Spleen (tissue), 11 donors: ENCODE measurements at regions not wholly inside any gene's neighbourhood (a gene's known extent, or its start where the extent isn't known, plus 50 kb on each side); places are given as distances from the start of the nearest gene placed in this dataset.

Experiments
- DNase-seq: peaks from one replicate; pipeline ENCODE4 v3.0.0-alpha.2; 2020
- H3K27ac ChIP-seq, 8 donors: fragments of 200-600 bp; sonication (generic) in 7 of 8; 1 replicate in 4 of 8; 2 replicates in 4 of 8; pipeline versions ENCODE4 v1.5.0 to v1.8.0; 2016 to 2021; ENCODE audit warnings: inconsistent platforms in 4 of 8, mild to moderate bottlenecking in 4 of 8, moderate library complexity in 1 of 8
- H3K27me3 ChIP-seq, 7 donors: fragments of 200-600 bp; sonication (generic) in 6 of 7; replicated peaks in 1 of 7; 1 replicate in 4 of 7; 2 replicates in 3 of 7; pipeline versions ENCODE4 v1.5.0 to v1.8.0; 2016 to 2021; ENCODE audit warnings: inconsistent platforms in 3 of 7, mild to moderate bottlenecking in 1 of 7
- H3K36me3 ChIP-seq, 6 donors: fragments of 200-600 bp; sonication (generic) in 5 of 6; 1 replicate in 4 of 6; 2 replicates in 2 of 6; pipeline versions ENCODE4 v1.5.0 to v1.8.0; 2016 to 2021; ENCODE audit warnings: inconsistent platforms in 2 of 6
- H3K4me1 ChIP-seq, 6 donors: fragments of 200-600 bp; sonication (generic) in 5 of 6; 1 replicate in 3 of 6; 2 replicates in 3 of 6; pipeline versions ENCODE4 v1.5.0 to v1.8.0; 2016 to 2021; ENCODE audit warnings: inconsistent platforms in 3 of 6
- H3K4me3 ChIP-seq, 8 donors: fragments of 200-600 bp; sonication (generic) in 7 of 8; 1 replicate in 4 of 8; 2 replicates in 4 of 8; pipeline versions ENCODE4 v1.5.0 to v1.8.0; 2016 to 2021; ENCODE audit warnings: inconsistent platforms in 4 of 8, mild to moderate bottlenecking in 4 of 8, moderate library complexity in 2 of 8
- H3K9me3 ChIP-seq, 8 donors: fragments of 200-600 bp; sonication (generic) in 7 of 8; 1 replicate in 4 of 8; 2 replicates in 4 of 8; pipeline versions ENCODE4 v1.5.0 to v1.8.0; 2016 to 2021; ENCODE audit warnings: inconsistent platforms in 4 of 8
- POLR2A ChIP-seq, 3 donors: fragments of 450-650 bp; IDR thresholded peaks; one replicate each; pipeline ENCODE4 v1.5.1; 2017; ENCODE audit warnings: antibody characterized with exemption in 3 of 3, mild to moderate bottlenecking in 1 of 3
- POLR2AphosphoS5 ChIP-seq, 3 donors: sonication (generic); formaldehyde crosslinking; IDR thresholded peaks; one replicate each; pipeline ENCODE4 v1.5.1; 2017; ENCODE audit warnings: antibody characterized with exemption in 3 of 3
- WGBS, 5 donors: extraction: QIAGEN DNeasy Blood & Tissue Kit in 3 of 5; methylation state at CpG; one replicate each; pipeline versions ENCODE4 v1.1.5 to v1.1.7; 2013 to 2018; 5-methylcytosine and 5-hydroxymethylcytosine counted together
- intact Hi-C: fragments of 100-400 bp; cut with DNase I; formaldehyde crosslinking; loops from one replicate; pipeline ENCODE4 v1.15.0; 2023; ENCODE audit warnings: low total_unique reads
- TF ChIP-seq, protein P1 (sequence below), 11 experiments: fragments of 200-600 bp in 7 of 11; fragments of 450-650 bp in 4 of 11; sonication (generic) in 4 of 11; IDR thresholded peaks in 8 of 11; conservative IDR thresholded peaks in 3 of 11; 1 replicate in 7 of 11; 2 replicates in 4 of 11; pipeline versions ENCODE4 v1.4.0 to v1.8.0; 2016 to 2021; ENCODE audit warnings: antibody characterized with exemption in 11 of 11, inconsistent platforms in 4 of 11, mild to moderate bottlenecking in 1 of 11
- donor health status: healthy with polysubstance abuse.
- donor health status: DM: no; HTN: no; CAD: no; lungs with moderate emphysema.
- donor health status: DM: no; HTN: no; CAD: no.
- donor health status: Bipolar disorder and iron deficiency.
- donor health status: healthy.
- donor health status: DM: no; HTN: no; CAD: no.
- donor health status: DM: yes; HTN: yes; CAD: no.

- H3K27me3 ChIP-seq: no peaks in the 10 kb centered on the region
- intact Hi-C loops: no loop called here
- DNase-seq: no peak
- H3K4me1 ChIP-seq: no peaks in the 10 kb centered on the region
- TF ChIP-seq POLR2AphosphoS5 (IDR thresholded peaks at IDR 0.05) (no peak), POLR2A (IDR thresholded peaks at IDR 0.05) (no peak)
- TF ChIP-seq, protein P1, sequence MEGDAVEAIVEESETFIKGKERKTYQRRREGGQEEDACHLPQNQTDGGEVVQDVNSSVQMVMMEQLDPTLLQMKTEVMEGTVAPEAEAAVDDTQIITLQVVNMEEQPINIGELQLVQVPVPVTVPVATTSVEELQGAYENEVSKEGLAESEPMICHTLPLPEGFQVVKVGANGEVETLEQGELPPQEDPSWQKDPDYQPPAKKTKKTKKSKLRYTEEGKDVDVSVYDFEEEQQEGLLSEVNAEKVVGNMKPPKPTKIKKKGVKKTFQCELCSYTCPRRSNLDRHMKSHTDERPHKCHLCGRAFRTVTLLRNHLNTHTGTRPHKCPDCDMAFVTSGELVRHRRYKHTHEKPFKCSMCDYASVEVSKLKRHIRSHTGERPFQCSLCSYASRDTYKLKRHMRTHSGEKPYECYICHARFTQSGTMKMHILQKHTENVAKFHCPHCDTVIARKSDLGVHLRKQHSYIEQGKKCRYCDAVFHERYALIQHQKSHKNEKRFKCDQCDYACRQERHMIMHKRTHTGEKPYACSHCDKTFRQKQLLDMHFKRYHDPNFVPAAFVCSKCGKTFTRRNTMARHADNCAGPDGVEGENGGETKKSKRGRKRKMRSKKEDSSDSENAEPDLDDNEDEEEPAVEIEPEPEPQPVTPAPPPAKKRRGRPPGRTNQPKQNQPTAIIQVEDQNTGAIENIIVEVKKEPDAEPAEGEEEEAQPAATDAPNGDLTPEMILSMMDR (IDR thresholded peaks at IDR 0.05 in 8 of 11, conservative IDR thresholded peaks at IDR 0.05 in 3 of 11): no peak
- no peaks in the 10 kb centered on the region for H3K36me3 ChIP-seq
- no peak overlapping the region for H3K27ac ChIP-seq
- no peak overlapping the region for H3K4me3 ChIP-seq
- H3K9me3 ChIP-seq: no peaks in the 10 kb centered on the region
These were observed 414.1 kb downstream of the ACTL7B start for GRCh38 chr9:108441726-108442125.

GRCh38 chr9:108441251-108441650, 414.5 kb downstream of the ACTL7B start:
- 78 to 90% (median 84%) methylated on average over 3 of the region's 3 CpGs for WGBS, 5 donors
- DNase-seq: no peak
- no peaks in the 10 kb centered on the region for H3K27me3 ChIP-seq
- no peak overlapping the region for H3K4me3 ChIP-seq
- intact Hi-C loops: no loop called here
- H3K36me3 ChIP-seq: no peaks in the 10 kb centered on the region
- no peaks in the 10 kb centered on the region for H3K4me1 ChIP-seq
- no peaks in the 10 kb centered on the region for H3K9me3 ChIP-seq
- H3K27ac ChIP-seq: no peak overlapping the region
- TF ChIP-seq, protein P1 (IDR thresholded peaks at IDR 0.05 in 8 of 11, conservative IDR thresholded peaks at IDR 0.05 in 3 of 11): no peak
- no peak for TF ChIP-seq POLR2A (IDR thresholded peaks at IDR 0.05)
- no peak for TF ChIP-seq POLR2AphosphoS5 (IDR thresholded peaks at IDR 0.05)

DNA sequence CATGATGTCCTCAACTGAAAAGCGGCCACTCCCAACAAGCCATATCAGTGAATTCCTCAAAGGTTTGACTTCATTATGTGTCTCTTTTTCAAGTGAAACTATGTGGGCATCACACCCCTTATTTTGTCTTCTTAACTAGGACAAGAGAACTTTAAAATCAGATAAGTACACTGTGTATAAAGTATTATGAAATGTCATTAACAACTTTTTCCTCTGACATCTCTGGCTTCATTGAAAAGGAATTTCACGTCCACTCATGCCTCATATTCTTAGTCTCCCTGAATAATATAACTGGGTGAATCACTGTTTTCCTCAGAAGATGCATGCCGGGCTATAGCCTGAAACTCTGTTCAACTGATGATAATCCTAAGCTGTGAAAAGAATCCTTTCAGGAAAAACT, 415.8 kb downstream of the ACTL7B start:
- no peaks in the 10 kb centered on the region for H3K36me3 ChIP-seq
- H3K27ac ChIP-seq: no peak overlapping the region
- WGBS, 5 donors: 71 to 89% (median 83%) methylated on average over 3 of the region's 3 CpGs
- TF ChIP-seq, protein P1 (IDR thresholded peaks at IDR 0.05 in 8 of 11, conservative IDR thresholded peaks at IDR 0.05 in 3 of 11): no peak
- TF ChIP-seq POLR2A (IDR thresholded peaks at IDR 0.05): no peak
- TF ChIP-seq POLR2AphosphoS5 (IDR thresholded peaks at IDR 0.05): no peak
- no peaks in the 10 kb centered on the region for H3K4me1 ChIP-seq
- intact Hi-C loops: no loop called here
- no peak overlapping the region for H3K4me3 ChIP-seq
- H3K27me3 ChIP-seq: no peaks in the 10 kb centered on the region
- H3K9me3 ChIP-seq: no peaks in the 10 kb centered on the region
- DNase-seq: no peak

GRCh38 chr9:108437656-108438055, 418.1 kb downstream of the ACTL7B start:
- intact Hi-C loops: no loop called here
- H3K4me1 ChIP-seq: no peaks in the 10 kb centered on the region
- H3K27me3 ChIP-seq: no peaks in the 10 kb centered on the region
- no peaks in the 10 kb centered on the region for H3K9me3 ChIP-seq
- TF ChIP-seq, protein P1 (IDR thresholded peaks at IDR 0.05 in 8 of 11, conservative IDR thresholded peaks at IDR 0.05 in 3 of 11): no peak
- no peak overlapping the region for H3K27ac ChIP-seq
- no peak for DNase-seq
- 93 to 100% (median 97%) methylated on average over 1 of the region's 1 CpG for WGBS, 5 donors
- H3K36me3 ChIP-seq: no peaks in the 10 kb centered on the region
- no peak overlapping the region for H3K4me3 ChIP-seq
